HepG2 (cell line): ENCODE measurements at regions not wholly inside any gene's neighbourhood (a gene's known extent, or its start where the extent isn't known, plus 50 kb on each side); places are given as distances from the start of the nearest gene placed in this dataset.
A peak's percentile ranks its signal among the peaks of the same experiment; 100 is the strongest.

Source experiments
- ATAC-seq: fragments of 200-7000 bp; cut with Tn5 transposase; 3 replicates; pipeline ENCODE4 v1.9.1; 2020; ENCODE audit warnings: mild to moderate bottlenecking, moderate library complexity
- BruUV-seq: library from RNA; stranded (reverse); fragments of 400-500 nt; replicated peaks from 2 replicates; lab custom pipeline; 2021; lab: Mats Ljungman, UMichigan
- CTCF ChIA-PET: fragments of 300-600 bp; formaldehyde crosslinking; extraction: SDS; loops from one replicate; lab custom pipeline; 2021; ENCODE audit warnings: low total read pairs, inconsistent platforms, low intra/inter-chr PET ratio; lab: Yijun Ruan, JAX
- POLR2A ChIA-PET: fragments of 350-600 bp; sonication (Branson Sonifier 250); formaldehyde crosslinking; loops from one replicate; lab custom pipeline; 2020; ENCODE audit warnings: antibody characterized with exemption, inconsistent platforms; lab: Yijun Ruan, JAX
- DNase-seq: peaks from one replicate; pipeline ENCODE4 v3.0.0-alpha.2; 2015; ENCODE audit warnings: low spot score
- FAIRE-seq: peaks from 3 replicates; lab custom pipeline; 2011; peaks lifted over from hg19 to GRCh38; lab: Jason Lieb, UNC
- H2AFZ ChIP-seq: one replicate; pipeline ENCODE4 v1.6.1; 2011; ENCODE audit warnings: low read length, inconsistent platforms
- H3K27ac ChIP-seq: fragments of 300-600 bp; 3 replicates; pipeline ENCODE4 v1.8.0; 2011; ENCODE audit warnings: mixed run types, mild to moderate bottlenecking, mixed read lengths, low read length, inconsistent platforms; ENCODE audit not compliant: insufficient read depth; ENCODE audit errors: extremely low read length
- H3K27me3 ChIP-seq, 2 experiments: fragments of 200-600 bp in 1 of 2; 2 replicates in 1 of 2; 3 replicates in 1 of 2; pipeline versions ENCODE4 v1.6.0 to v1.8.0; 2011; ENCODE audit warnings: low read length in 2 of 2, mild to moderate bottlenecking in 2 of 2, moderate library complexity in 2 of 2, inconsistent platforms in 1 of 2; ENCODE audit not compliant: insufficient read depth in 2 of 2, control insufficient read depth in 1 of 2
- H3K36me3 ChIP-seq, 2 experiments: fragments of 200-600 bp in 1 of 2; replicated peaks in 1 of 2; 2 replicates in 1 of 2; 3 replicates in 1 of 2; pipeline versions ENCODE4 v1.5.1 to v1.8.0; 2011; ENCODE audit warnings: low read length in 2 of 2, inconsistent platforms in 1 of 2; ENCODE audit not compliant: insufficient read depth in 2 of 2, control insufficient read depth in 1 of 2
- H3K4me1 ChIP-seq: 2 replicates; pipeline ENCODE4 v1.5.1; 2012; ENCODE audit warnings: low read length, inconsistent platforms; ENCODE audit not compliant: insufficient read depth
- H3K4me2 ChIP-seq: 2 replicates; pipeline ENCODE4 v1.6.0; 2011; ENCODE audit warnings: low read depth, low read length, inconsistent platforms
- H3K4me3 ChIP-seq, 3 experiments: fragments of 200-600 bp in 1 of 3; sonication (generic), shearing (Covaris generic) in 1 of 3; replicated peaks in 1 of 3; 2 replicates each; pipeline ENCODE4 v1.5.1; 2011 to 2016; ENCODE audit warnings: low read length in 3 of 3, inconsistent platforms in 2 of 3, low read depth in 2 of 3, mild to moderate bottlenecking in 2 of 3, control low read depth in 1 of 3, mixed read lengths in 1 of 3; ENCODE audit not compliant: insufficient read depth in 1 of 3
- H3K79me2 ChIP-seq: one replicate; pipeline ENCODE4 v1.6.1; 2011; ENCODE audit warnings: low read length, inconsistent platforms; ENCODE audit not compliant: insufficient read depth
- H3K9ac ChIP-seq: 2 replicates; pipeline ENCODE4 v1.6.0; 2011; ENCODE audit warnings: mild to moderate bottlenecking, low read depth, low read length, inconsistent platforms; ENCODE audit not compliant: insufficient read depth
- H3K9me3 ChIP-seq: 2 replicates; pipeline ENCODE4 v1.5.1; 2012; ENCODE audit warnings: mild to moderate bottlenecking, low read length
- H4K20me1 ChIP-seq: 2 replicates; pipeline ENCODE4 v1.6.0; 2011; ENCODE audit warnings: inconsistent platforms, mild to moderate bottlenecking, low read length, moderate library complexity; ENCODE audit not compliant: insufficient read depth
- GTF3A ChIP-seq: sonication (generic); formaldehyde crosslinking; conservative IDR thresholded peaks from 2 replicates; pipeline ENCODE4 v1.4.0; 2020; ENCODE audit warnings: mild to moderate bottlenecking, missing genetic modification reagents
- HNF4A ChIP-seq: sonication (generic); formaldehyde crosslinking; IDR thresholded peaks from 2 replicates; pipeline ENCODE4 v1.4.0; 2020; ENCODE audit warnings: missing genetic modification reagents
- JARID2 ChIP-seq: sonication (generic); formaldehyde crosslinking; IDR thresholded peaks from 2 replicates; pipeline ENCODE4 v1.8.1; 2023; ENCODE audit warnings: missing genetic modification reagents, inconsistent platforms; ENCODE audit not compliant: insufficient replicate concordance
- MYNN ChIP-seq: sonication (generic); formaldehyde crosslinking; IDR thresholded peaks from 2 replicates; pipeline ENCODE4 v1.4.0; 2020; ENCODE audit warnings: mild to moderate bottlenecking, low read depth, missing genetic modification reagents
- NONO ChIP-seq, 2 experiments: fragments of 450-650 bp in 1 of 2; sonication (generic) in 1 of 2; formaldehyde crosslinking in 1 of 2; IDR thresholded peaks in 1 of 2; conservative IDR thresholded peaks in 1 of 2; 2 replicates each; pipeline versions ENCODE4 v1.6.1 to v1.8.0; 2017 to 2022; ENCODE audit warnings: mild to moderate bottlenecking in 1 of 2, missing genetic modification reagents in 1 of 2, moderate library complexity in 1 of 2
- NR2C2 ChIP-seq: sonication (generic); formaldehyde crosslinking; IDR thresholded peaks from 2 replicates; pipeline ENCODE4 v1.4.0; 2020; ENCODE audit warnings: missing genetic modification reagents, mild to moderate bottlenecking, moderate library complexity, borderline replicate concordance
- NR2F6 ChIP-seq, 2 experiments: IDR thresholded peaks; 2 replicates each; pipeline ENCODE4 v1.6.1; 2016; ENCODE audit warnings: antibody characterized with exemption in 1 of 2, mild to moderate bottlenecking in 1 of 2
- SAP130 ChIP-seq: IDR thresholded peaks from 2 replicates; pipeline ENCODE4 v1.6.1; 2016; ENCODE audit warnings: low read depth
- SOX5 ChIP-seq: IDR thresholded peaks from 2 replicates; pipeline ENCODE4 v1.6.1; 2016; ENCODE audit warnings: borderline replicate concordance
- SOX6 ChIP-seq, 2 experiments: fragments of 450-650 bp in 1 of 2; sonication (generic) in 1 of 2; formaldehyde crosslinking in 1 of 2; IDR thresholded peaks; 2 replicates each; pipeline versions ENCODE4 v1.4.0 to v1.6.1; 2017 to 2020; ENCODE audit warnings: antibody characterized with exemption in 1 of 2, mild to moderate bottlenecking in 1 of 2, missing genetic modification reagents in 1 of 2
- STAT6 ChIP-seq: sonication (generic); formaldehyde crosslinking; IDR thresholded peaks from 2 replicates; pipeline ENCODE4 v1.4.0; 2020; ENCODE audit warnings: missing genetic modification reagents, mild to moderate bottlenecking, borderline replicate concordance
- U2AF1 ChIP-seq: fragments of 200-400 bp; formaldehyde crosslinking; optimal IDR thresholded peaks from 2 replicates; pipeline ENCODE3; 2017; ENCODE audit warnings: mild to moderate bottlenecking, low read depth, low read length
- XRCC5 ChIP-seq: fragments of 200-400 bp; formaldehyde crosslinking; optimal IDR thresholded peaks from 2 replicates; pipeline ENCODE3; 2017; ENCODE audit warnings: mild to moderate bottlenecking, low read length
- ZFP1 ChIP-seq: IDR thresholded peaks from 2 replicates; pipeline ENCODE4 v1.6.1; 2016
- ZHX2 ChIP-seq, 2 experiments: sonication (generic) in 1 of 2; formaldehyde crosslinking in 1 of 2; IDR thresholded peaks; 2 replicates each; pipeline versions ENCODE4 v1.6.1 to v1.9.0; 2014 to 2022; ENCODE audit warnings: antibody characterized with exemption in 1 of 2, borderline replicate concordance in 1 of 2, inconsistent platforms in 1 of 2, low read depth in 1 of 2, missing genetic modification reagents in 1 of 2
- ZNF331 ChIP-seq: sonication (generic); formaldehyde crosslinking; IDR thresholded peaks from 2 replicates; pipeline ENCODE4 v1.4.0; 2020; ENCODE audit warnings: missing genetic modification reagents
- ZNF354B ChIP-seq: sonication (generic); formaldehyde crosslinking; IDR thresholded peaks from 2 replicates; pipeline ENCODE4 v1.8.0; 2022; ENCODE audit warnings: mild to moderate bottlenecking, missing genetic modification reagents
- ZNF547 ChIP-seq: sonication (generic); formaldehyde crosslinking; IDR thresholded peaks from 2 replicates; pipeline ENCODE4 v1.5.1; 2020; ENCODE audit warnings: mild to moderate bottlenecking, missing genetic modification reagents
- WGBS: methylation state at CpG from one replicate; pipeline ENCODE4 v1.1.6; 2017; ENCODE audit warnings: low lambda C conversion rate; 5-methylcytosine and 5-hydroxymethylcytosine counted together
- in situ Hi-C: cut with HindIII; loops from 2 replicates; pipeline ENCODE4 v1.10.0; 2017; ENCODE audit warnings: low pct_unique_long_range_greater_than_20kb; ENCODE audit not compliant: extremely low pct_ligation_motif_present
- intact Hi-C: fragments of 100-400 bp; cut with micrococcal nuclease; formaldehyde crosslinking; loops from one replicate; pipeline ENCODE4 v1.10.0; 2022; ENCODE audit not compliant: unreplicated experiment

- no peaks in the 10 kb centered on the region for H4K20me1 ChIP-seq
- TF ChIP-seq NR2F6 (IDR thresholded peaks at IDR 0.05) (peak; percentile 75), NR2F6 (CRISPR knock-in tag; IDR thresholded peaks at IDR 0.05) (peak; percentile 67), XRCC5 (no peak), MYNN (no peak), U2AF1 (no peak), ZHX2 (IDR thresholded peaks at IDR 0.05; ENCODE audit: low read depth) (no peak), ZHX2 (CRISPR knock-in tag; IDR thresholded peaks at IDR 0.05; ENCODE audit: borderline replicate concordance) (no peak), HNF4A (CRISPR knock-in tag) (peak; percentile 64), SOX5 (CRISPR knock-in tag) (peak; percentile 64), JARID2 (no peak), ZFP1 (CRISPR knock-in tag) (no peak), ZNF331 (CRISPR knock-in tag) (no peak), GTF3A (CRISPR knock-in tag) (no peak), NR2C2 (CRISPR knock-in tag) (peak; percentile 55; the same call in 1 of the 2 replicates), SOX6 (IDR thresholded peaks at IDR 0.05) (no peak), SOX6 (CRISPR knock-in tag; IDR thresholded peaks at IDR 0.05) (peak; percentile 63), ZNF547 (CRISPR knock-in tag) (no peak), ZNF354B (no peak), STAT6 (CRISPR knock-in tag) (no peak), SAP130 (CRISPR knock-in tag) (0 out of 2 replicates have a peak, but pooled peaks have one; percentile 14), NONO (IDR thresholded peaks at IDR 0.05) (no peak), NONO (CRISPR knock-in tag; conservative IDR thresholded peaks at IDR 0.05) (no peak)
Observed at GRCh38 chr6:147820520-147820919, 312.0 kb downstream of the SAMD5 start.

More at GRCh38 chr6:147820520-147820919, 312.0 kb downstream of the SAMD5 start:
- ChIA-PET CTCF (no interaction called here), POLR2A (no interaction called here)
- Histone ChIP-seq H3K27me3 (no peaks in the 10 kb centered on the region), H3K4me1 (peaks cover 23% of the 10 kb centered on the region), H3K4me2 (peak overlapping the region; percentile 18; the same call in 1 of the 2 replicates), H3K79me2 (no peaks in the 10 kb centered on the region), H3K9ac (no peak overlapping the region), H3K27ac (no peak overlapping the region), H3K36me3 (no peaks in the 10 kb centered on the region), H2AFZ (no peak overlapping the region), H3K9me3 (no peaks in the 10 kb centered on the region), H3K4me3 (no peak overlapping the region)
- 17% methylated on average over 6 of the region's 6 CpGs for WGBS
- BruUV-seq = no TSS peak
- intact Hi-C loops = no loop called here
- in situ Hi-C loops = no loop called here
- peak; percentile 99 for ATAC-seq
- peak; percentile 57 for FAIRE-seq
- DNase-seq = peak; percentile 80
